ENCODE measurements at regions not wholly inside any gene's neighbourhood (a gene's known extent, or its start where the extent isn't known, plus 50 kb on each side); places are given as distances from the start of the nearest gene placed in this dataset.
"Not testable (repeated sequence)": the region's sequence is repeated elsewhere in the genome, so short reads cannot be mapped to it uniquely, and the experiment has no call there.

- DNase-seq (ENCODE audit: low read depth): no peak
Measured at GRCh38 chr16:82300374-82300951, 130.4 kb upstream of the MPHOSPH6 start.

GRCh38 chr16:82298472-82298871, 128.4 kb upstream of the MPHOSPH6 start:
- no peak for DNase-seq (ENCODE audit: low read depth)

GRCh38 chr16:82295290-82296201, 125.5 kb upstream of the MPHOSPH6 start:
- no peak for DNase-seq (ENCODE audit: low read depth)

DNA sequence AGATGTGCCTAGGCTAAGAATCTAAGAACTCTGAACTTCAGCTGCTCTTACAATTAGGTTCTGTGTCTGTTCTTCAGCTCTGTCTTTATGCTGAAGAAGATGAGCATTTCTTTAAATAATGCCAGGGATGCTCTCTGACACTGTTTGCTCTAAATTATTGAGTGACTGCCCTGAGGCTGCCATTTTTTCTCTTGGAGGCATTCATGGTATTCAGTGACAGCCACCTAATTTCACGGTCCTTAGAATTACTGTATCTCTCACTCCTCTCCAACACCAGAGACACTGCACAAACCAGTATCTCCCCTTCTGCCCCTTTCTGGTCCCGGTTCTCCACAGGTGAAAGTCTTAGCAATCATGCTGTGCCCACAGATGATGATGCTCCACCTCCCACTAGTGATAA, 123.6 kb upstream of the MPHOSPH6 start:
- no peak for DNase-seq (ENCODE audit: low read depth)

GRCh38 chr16:82287937-82288336, 117.9 kb upstream of the MPHOSPH6 start:
- DNase-seq (ENCODE audit: low read depth): no peak

GRCh38 chr16:82282662-82283061, 112.6 kb upstream of the MPHOSPH6 start:
- DNase-seq (ENCODE audit: low read depth): no peak

GRCh38 chr16:82281544-82281943, 111.5 kb upstream of the MPHOSPH6 start:
- DNase-seq (ENCODE audit: low read depth): no peak

DNA sequence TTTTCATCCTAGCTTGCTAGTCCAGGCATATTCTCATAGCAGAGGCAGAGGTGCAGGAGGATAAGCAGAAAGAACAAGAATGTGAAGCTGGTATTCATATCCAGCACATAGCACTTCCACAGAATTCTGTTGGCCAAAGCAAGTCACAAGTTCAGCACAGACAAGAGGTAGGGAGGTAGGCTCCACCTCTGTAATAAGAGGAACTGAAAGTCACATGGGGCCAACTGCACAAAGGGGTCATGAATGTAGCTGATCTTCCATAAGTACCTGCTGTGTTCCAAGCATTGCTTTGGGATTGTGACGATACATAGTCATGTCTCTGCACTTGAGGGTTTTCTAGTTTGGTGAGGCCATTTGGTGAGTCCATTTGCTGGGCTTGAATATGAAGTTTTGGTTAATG, 110.8 kb upstream of the MPHOSPH6 start:
- DNase-seq (ENCODE audit: low read depth): no peak

GRCh38 chr16:82275349-82275748, 105.3 kb upstream of the MPHOSPH6 start:
- not testable (repeated sequence) for DNase-seq (ENCODE audit: low read depth)

- no peak for DNase-seq (ENCODE audit: low read depth)
Measured at GRCh38 chr16:82271636-82272035, 101.6 kb upstream of the MPHOSPH6 start.

- DNase-seq (ENCODE audit: low read depth): not testable (repeated sequence)
Measured at GRCh38 chr16:82267675-82268074, 97.7 kb upstream of the MPHOSPH6 start.

GRCh38 chr16:82265809-82266208, 95.8 kb upstream of the MPHOSPH6 start:
- no peak for DNase-seq (ENCODE audit: low read depth)

- no peak for DNase-seq (ENCODE audit: low read depth)
Measured at GRCh38 chr16:82264756-82265155, 94.7 kb upstream of the MPHOSPH6 start.

DNA sequence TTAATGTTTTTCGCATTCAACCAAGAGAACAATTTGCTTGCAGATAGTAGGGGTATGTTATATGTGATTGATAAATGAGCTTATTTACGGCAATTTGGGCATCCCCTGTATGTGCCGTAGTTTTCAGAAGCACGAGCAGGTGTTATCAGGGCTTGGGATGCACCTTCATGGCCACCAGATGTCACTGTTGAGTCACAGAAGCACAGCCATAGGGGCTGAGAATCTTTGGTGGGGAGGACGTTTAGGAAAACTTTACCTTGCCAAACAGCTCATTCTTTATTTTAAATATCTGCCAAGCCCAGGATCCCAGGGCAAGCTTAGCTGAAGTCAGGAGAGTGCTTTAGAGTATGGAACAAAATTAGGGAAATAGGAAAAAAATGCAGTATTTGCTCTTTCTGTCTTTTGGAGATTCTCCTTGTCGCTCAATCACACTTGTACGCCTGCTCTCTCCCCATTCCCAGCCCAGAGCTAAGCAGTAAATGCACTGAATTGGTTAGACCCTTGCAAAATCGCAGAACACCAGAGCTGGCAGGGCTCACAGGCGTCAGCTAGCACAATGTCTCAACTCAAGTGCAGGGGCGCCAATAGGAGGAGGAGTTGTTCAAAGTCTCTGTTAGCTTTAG, 93.6 kb upstream of the MPHOSPH6 start:
- peak; percentile 3 for DNase-seq (ENCODE audit: low read depth)

DNA sequence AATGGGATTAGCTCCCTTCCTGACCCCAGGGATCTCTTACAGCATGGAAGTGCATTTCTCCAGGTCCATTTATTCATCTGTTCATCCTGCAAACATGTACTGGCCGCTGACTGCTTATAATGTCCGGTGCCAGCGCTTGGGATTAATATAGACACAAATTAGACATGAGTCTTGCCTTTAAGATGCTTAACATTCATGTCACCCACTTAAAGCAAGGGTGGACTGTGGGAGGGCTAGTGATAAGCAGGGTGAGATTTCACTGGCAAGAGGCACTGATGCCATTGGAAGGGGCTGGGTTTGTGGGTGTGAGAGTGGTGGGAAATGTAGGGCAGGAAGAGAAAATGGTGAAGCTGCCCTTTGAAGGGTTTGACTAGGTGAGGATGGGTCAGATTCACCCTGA, 92.2 kb upstream of the MPHOSPH6 start:
- no peak for DNase-seq (ENCODE audit: low read depth)

GRCh38 chr16:82260212-82260795, 90.3 kb upstream of the MPHOSPH6 start:
- no peak for DNase-seq (ENCODE audit: low read depth)

- DNase-seq (ENCODE audit: low read depth): no peak
Measured at GRCh38 chr16:82259731-82260130, 89.7 kb upstream of the MPHOSPH6 start.

- DNase-seq (ENCODE audit: low read depth): no peak
Measured at GRCh38 chr16:82257990-82258389, 88.0 kb upstream of the MPHOSPH6 start.

DNA sequence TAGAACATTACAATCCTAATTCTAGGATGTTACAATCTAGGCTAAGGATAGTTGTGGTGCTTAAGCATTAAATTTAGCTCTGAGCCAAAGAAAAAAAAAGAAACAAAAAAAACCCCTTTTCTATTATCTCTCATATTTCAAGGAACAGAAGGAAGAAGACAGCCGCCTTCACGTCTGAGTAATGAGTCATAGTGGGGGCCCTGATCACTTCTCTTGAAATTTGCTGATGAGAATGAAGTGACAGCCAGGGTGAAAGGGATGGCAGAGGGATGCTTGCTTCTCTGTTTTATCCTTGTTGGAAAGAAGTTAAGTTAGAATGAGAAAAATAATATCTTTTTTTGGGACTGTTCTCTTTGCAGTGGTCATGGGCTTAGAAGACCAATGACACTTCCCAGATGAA, 82.6 kb upstream of the MPHOSPH6 start:
- DNase-seq (ENCODE audit: low read depth): no peak

GRCh38 chr16:82248677-82249076, 78.7 kb upstream of the MPHOSPH6 start:
- DNase-seq (ENCODE audit: low read depth): no peak

DNA sequence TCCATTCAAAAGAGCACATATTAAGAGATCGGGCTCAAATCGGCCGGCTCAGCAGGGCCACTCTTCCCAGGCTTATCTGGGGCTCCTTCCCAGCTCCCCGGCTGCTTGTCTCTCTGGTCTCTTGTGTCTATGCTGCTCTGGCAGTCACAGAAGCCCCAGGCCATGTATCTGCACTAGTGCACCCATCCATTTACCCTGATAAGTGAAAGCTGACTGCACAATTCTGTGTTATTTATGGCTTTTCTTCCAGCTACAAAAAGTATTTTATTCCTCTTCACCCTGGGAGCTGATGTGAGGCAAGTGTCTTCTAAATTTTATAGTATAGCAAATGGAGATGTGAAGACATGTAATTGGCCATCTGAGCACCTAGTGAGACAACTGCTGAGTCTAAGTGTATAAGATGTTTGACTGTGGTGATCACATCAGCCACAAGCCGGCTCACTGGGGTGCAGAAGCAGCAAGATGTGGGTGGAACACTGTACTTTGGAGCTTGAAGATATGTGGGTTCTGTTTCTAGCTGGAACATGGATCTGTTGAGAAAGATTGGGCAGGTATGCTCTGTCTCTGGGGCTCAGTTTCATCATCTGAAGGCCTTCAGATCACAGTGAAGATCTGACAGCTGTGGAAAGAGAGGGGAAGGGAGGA, 78.1 kb upstream of the MPHOSPH6 start:
- DNase-seq (ENCODE audit: low read depth): no peak

- DNase-seq (ENCODE audit: low read depth): no peak
Measured at GRCh38 chr16:82242201-82242600, 72.2 kb upstream of the MPHOSPH6 start.
